ENCODE measurements at regions not wholly inside any gene's neighbourhood (a gene's known extent, or its start where the extent isn't known, plus 50 kb on each side); places are given as distances from the start of the nearest gene placed in this dataset.
"Not testable (repeated sequence)": the region's sequence is repeated elsewhere in the genome, so short reads cannot be mapped to it uniquely, and the experiment has no call there.

DNA sequence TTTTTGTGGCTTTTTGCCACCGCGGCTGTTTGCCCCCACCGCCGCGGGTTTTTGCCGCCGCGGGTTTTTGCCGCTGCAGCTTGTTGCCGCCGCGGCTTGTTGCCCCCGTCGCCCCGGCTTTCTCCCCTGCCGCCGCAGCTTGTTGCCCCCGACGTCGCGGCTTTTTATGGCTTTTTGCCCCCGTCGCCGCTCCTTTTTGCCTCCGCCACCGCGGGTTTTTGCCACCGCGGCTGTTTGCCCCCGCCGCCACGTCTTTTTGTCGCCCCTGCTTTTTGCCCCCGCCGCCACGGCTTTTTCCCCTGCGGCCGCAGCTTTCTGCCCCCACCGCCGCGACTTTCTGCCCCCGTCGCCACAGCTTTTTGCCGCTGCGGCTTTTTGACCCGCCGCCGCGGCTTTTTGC, 149.5 kb downstream of the KCNJ18 start:
- DNase-seq (ENCODE audit: low spot score) (no peak), ATAC-seq (ENCODE audit: low read depth) (no peak)
- Histone ChIP-seq H3K27me3 (ENCODE audit: insufficient read depth, poor library complexity, severe bottlenecking) (no peaks in the 10 kb centered on the region), H3K9me3 (ENCODE audit: severe bottlenecking) (no peaks in the 10 kb centered on the region), H3K36me3 (ENCODE audit: low read depth) (no peaks in the 10 kb centered on the region), H3K4me1 (ENCODE audit: insufficient read depth, poor library complexity, severe bottlenecking) (no peaks in the 10 kb centered on the region), H3K27ac (ENCODE audit: poor library complexity, severe bottlenecking) (no peak overlapping the region), H3K4me3 (ENCODE audit: severe bottlenecking) (no peak overlapping the region)
- TF ChIP-seq CTCF (IDR thresholded peaks at IDR 0.05; ENCODE audit: poor library complexity, severe bottlenecking), result no peak

DNA sequence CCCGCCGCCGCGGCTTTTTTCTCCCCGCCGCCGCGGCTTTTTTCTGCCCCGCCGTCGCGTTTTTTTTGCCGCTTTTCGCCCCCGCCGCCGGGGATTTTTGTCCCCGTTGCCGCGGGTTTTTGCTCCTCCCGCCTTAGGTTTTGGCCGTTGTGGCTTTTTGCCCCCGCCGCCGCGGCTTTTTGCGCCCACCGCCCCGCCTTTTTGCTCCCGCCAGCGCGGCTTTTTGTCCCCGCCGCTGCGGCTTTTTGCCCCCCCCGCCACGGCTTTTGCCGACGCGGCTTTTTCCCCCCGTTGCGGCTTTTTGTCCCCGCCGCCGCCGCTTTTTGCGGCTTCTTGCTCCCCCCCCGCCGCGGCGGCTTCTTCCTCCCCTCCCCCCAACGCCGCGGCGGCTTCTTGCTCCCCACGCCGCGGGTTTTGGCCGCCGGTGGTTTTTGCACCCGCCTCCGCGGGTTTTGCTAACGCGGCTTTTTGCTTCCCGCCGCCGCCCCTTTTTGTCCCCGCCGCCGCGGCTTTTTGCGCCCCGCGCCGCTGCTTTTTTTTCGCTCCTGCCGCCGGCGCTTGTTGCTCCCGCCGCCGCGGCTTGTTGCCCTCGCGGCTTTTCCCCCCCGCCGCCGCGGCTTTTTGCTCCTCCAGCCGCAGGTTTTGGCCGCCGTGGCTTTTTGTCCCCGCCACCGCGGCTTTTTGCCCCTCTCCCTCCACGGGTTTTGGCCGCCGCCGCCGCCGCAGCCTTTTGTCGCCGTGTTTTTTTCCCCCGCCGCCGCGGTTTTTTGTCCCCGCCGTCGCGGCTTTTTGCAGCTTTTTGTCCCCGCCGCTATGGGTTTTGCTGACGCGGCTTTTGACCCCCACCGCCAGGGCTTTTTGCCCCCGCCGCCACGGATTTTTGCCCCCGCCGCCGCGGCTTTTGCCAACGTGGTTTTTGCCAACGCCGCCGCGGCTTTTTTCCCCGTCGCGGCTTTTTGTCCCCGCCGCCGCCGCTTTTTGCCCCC, 150.3 kb downstream of the KCNJ18 start:
- Histone ChIP-seq H3K27ac (ENCODE audit: poor library complexity, severe bottlenecking) (no peak overlapping the region), H3K36me3 (ENCODE audit: low read depth) (no peaks in the 10 kb centered on the region), H3K27me3 (ENCODE audit: insufficient read depth, poor library complexity, severe bottlenecking) (no peaks in the 10 kb centered on the region), H3K4me1 (ENCODE audit: insufficient read depth, poor library complexity, severe bottlenecking) (no peaks in the 10 kb centered on the region), H3K4me3 (ENCODE audit: severe bottlenecking) (no peak overlapping the region), H3K9me3 (ENCODE audit: severe bottlenecking) (no peaks in the 10 kb centered on the region)
- ATAC-seq (ENCODE audit: low read depth) (no peak), DNase-seq (ENCODE audit: low spot score) (no peak)
- TF ChIP-seq CTCF (IDR thresholded peaks at IDR 0.05; ENCODE audit: poor library complexity, severe bottlenecking), result no peak

DNA sequence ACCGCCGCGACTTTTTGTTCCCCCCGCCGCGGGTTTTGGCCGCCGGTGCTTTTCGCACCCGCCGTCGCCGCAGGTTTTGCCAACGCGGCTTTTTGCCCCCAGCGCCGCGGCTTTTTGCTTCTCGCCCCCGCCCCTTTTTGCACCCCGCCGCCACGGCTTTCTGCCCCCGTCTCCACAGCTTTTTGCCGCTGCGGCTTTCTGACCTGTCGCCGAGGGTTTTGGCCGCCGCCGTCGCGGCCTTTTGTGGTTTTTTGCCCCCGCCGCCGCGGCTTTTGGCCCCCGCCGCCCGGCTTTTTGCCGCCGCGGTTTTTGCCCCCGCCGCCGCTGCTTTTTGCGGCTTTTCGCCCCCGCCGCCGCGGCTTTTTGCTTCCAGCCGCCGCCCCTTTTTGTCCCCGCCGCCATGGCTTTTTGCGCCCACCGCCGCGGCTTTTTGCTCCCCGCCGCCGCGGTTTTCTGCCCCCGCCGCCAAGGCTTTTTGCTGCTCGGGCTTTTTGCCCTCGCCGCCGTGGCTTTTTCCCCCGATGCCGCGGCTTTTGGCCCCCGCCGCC, 151.1 kb downstream of the KCNJ18 start:
- Histone ChIP-seq H3K36me3 (ENCODE audit: low read depth) (no peaks in the 10 kb centered on the region), H3K27ac (ENCODE audit: poor library complexity, severe bottlenecking) (no peak overlapping the region), H3K9me3 (ENCODE audit: severe bottlenecking) (no peaks in the 10 kb centered on the region), H3K27me3 (ENCODE audit: insufficient read depth, poor library complexity, severe bottlenecking) (no peaks in the 10 kb centered on the region), H3K4me1 (ENCODE audit: insufficient read depth, poor library complexity, severe bottlenecking) (no peaks in the 10 kb centered on the region), H3K4me3 (ENCODE audit: severe bottlenecking) (no peak overlapping the region)
- no peak for ATAC-seq (ENCODE audit: low read depth)
- no peak for TF ChIP-seq CTCF (IDR thresholded peaks at IDR 0.05; ENCODE audit: poor library complexity, severe bottlenecking)
- DNase-seq (ENCODE audit: low spot score), result no peak

GRCh38 chr17:21843951-21844590, 151.7 kb downstream of the KCNJ18 start:
- no peak for ATAC-seq (ENCODE audit: low read depth)
- Histone ChIP-seq H3K27me3 (ENCODE audit: insufficient read depth, poor library complexity, severe bottlenecking) (no peaks in the 10 kb centered on the region), H3K9me3 (ENCODE audit: severe bottlenecking) (no peaks in the 10 kb centered on the region), H3K4me1 (ENCODE audit: insufficient read depth, poor library complexity, severe bottlenecking) (no peaks in the 10 kb centered on the region), H3K36me3 (ENCODE audit: low read depth) (no peaks in the 10 kb centered on the region), H3K27ac (ENCODE audit: poor library complexity, severe bottlenecking) (no peak overlapping the region), H3K4me3 (ENCODE audit: severe bottlenecking) (no peak overlapping the region)
- no peak for DNase-seq (ENCODE audit: low spot score)
- TF ChIP-seq CTCF (IDR thresholded peaks at IDR 0.05; ENCODE audit: poor library complexity, severe bottlenecking), result no peak

DNA sequence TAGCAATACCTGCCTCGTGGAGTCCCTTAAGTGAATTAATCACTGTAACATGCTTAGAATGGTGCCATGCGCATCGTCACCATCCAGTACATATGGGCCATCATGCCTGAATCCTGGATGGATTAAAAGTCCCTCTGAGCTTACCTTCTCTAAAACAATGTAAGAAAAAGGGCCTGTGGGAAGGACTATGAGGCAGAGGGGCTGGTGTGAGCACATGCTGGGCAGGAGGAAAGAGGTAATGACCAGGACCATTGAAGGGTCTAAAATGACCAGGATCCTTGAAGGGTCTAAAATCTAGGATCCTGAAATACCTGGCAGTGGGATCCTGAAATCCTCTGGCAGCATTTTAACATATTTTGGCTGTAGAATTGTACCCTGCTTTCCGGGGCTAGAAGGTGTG, 156.2 kb downstream of the KCNJ18 start:
- ATAC-seq (ENCODE audit: low read depth); H3K4me3 ChIP-seq (ENCODE audit: severe bottlenecking); H3K27ac ChIP-seq (ENCODE audit: poor library complexity, severe bottlenecking); DNase-seq (ENCODE audit: low spot score); H3K36me3 ChIP-seq (ENCODE audit: low read depth); H3K4me1 ChIP-seq (ENCODE audit: insufficient read depth, poor library complexity, severe bottlenecking); H3K9me3 ChIP-seq (ENCODE audit: severe bottlenecking); H3K27me3 ChIP-seq (ENCODE audit: insufficient read depth, poor library complexity, severe bottlenecking): not testable (repeated sequence)

- H3K9me3 ChIP-seq (ENCODE audit: severe bottlenecking); ATAC-seq (ENCODE audit: low read depth); H3K27me3 ChIP-seq (ENCODE audit: insufficient read depth, poor library complexity, severe bottlenecking); DNase-seq (ENCODE audit: low spot score); H3K4me3 ChIP-seq (ENCODE audit: severe bottlenecking); H3K27ac ChIP-seq (ENCODE audit: poor library complexity, severe bottlenecking); H3K4me1 ChIP-seq (ENCODE audit: insufficient read depth, poor library complexity, severe bottlenecking); H3K36me3 ChIP-seq (ENCODE audit: low read depth): not testable (repeated sequence)
These were observed 156.7 kb downstream of the KCNJ18 start for GRCh38 chr17:21849030-21849429.

DNA sequence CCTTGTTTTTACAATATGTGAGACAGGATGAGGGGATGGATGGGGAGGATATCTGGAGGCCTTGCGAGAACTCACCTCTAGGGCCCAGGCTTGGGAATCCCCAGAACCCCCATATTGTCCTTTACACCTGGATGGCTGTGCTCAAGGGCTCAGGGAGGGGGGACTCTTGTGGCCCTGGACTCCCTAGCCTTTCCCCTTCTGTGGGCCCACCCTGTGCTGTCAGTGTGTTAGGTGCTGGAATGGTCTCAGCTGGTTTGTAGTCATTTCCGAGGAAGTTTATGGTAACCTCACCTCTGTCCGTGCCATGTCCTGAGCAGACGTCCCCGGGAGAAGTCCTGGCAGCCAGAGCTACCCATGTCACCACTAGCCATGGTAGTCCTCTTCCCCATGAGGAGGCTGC, 158.3 kb downstream of the KCNJ18 start:
- H3K4me1 ChIP-seq (ENCODE audit: insufficient read depth, poor library complexity, severe bottlenecking); H3K36me3 ChIP-seq (ENCODE audit: low read depth); H3K27ac ChIP-seq (ENCODE audit: poor library complexity, severe bottlenecking); H3K27me3 ChIP-seq (ENCODE audit: insufficient read depth, poor library complexity, severe bottlenecking); H3K9me3 ChIP-seq (ENCODE audit: severe bottlenecking); DNase-seq (ENCODE audit: low spot score); ATAC-seq (ENCODE audit: low read depth); H3K4me3 ChIP-seq (ENCODE audit: severe bottlenecking): not testable (repeated sequence)
